ENCODE measurements at regions not wholly inside any gene's neighbourhood (a gene's known extent, or its start where the extent isn't known, plus 50 kb on each side); places are given as distances from the start of the nearest gene placed in this dataset.

DNA sequence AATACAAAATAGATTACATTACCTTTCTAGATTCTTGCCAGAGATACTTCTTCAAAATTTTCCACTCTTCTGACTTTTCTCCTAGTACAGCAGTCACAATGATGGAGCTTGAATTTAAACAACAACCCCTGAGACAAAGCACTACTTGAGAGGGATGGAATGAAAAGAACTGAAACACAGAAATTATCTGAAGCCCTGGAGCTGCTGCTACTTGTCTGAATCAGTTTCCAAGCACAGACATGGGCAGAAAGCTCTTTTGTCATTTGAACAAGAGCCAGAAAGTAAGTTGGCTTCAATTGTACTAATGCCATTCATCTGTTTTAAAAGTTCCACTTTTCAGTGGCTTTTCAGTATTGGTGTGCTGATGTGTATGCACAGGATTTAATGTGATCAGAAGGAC, 718.5 kb upstream of the ARPP21 start:
- no peak for DNase-seq
- no peak overlapping the region for H3K27ac ChIP-seq
- TF ChIP-seq, protein P1, sequence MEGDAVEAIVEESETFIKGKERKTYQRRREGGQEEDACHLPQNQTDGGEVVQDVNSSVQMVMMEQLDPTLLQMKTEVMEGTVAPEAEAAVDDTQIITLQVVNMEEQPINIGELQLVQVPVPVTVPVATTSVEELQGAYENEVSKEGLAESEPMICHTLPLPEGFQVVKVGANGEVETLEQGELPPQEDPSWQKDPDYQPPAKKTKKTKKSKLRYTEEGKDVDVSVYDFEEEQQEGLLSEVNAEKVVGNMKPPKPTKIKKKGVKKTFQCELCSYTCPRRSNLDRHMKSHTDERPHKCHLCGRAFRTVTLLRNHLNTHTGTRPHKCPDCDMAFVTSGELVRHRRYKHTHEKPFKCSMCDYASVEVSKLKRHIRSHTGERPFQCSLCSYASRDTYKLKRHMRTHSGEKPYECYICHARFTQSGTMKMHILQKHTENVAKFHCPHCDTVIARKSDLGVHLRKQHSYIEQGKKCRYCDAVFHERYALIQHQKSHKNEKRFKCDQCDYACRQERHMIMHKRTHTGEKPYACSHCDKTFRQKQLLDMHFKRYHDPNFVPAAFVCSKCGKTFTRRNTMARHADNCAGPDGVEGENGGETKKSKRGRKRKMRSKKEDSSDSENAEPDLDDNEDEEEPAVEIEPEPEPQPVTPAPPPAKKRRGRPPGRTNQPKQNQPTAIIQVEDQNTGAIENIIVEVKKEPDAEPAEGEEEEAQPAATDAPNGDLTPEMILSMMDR (IDR thresholded peaks at IDR 0.05; ENCODE audit: low read depth, low read length) = no peak

DNA sequence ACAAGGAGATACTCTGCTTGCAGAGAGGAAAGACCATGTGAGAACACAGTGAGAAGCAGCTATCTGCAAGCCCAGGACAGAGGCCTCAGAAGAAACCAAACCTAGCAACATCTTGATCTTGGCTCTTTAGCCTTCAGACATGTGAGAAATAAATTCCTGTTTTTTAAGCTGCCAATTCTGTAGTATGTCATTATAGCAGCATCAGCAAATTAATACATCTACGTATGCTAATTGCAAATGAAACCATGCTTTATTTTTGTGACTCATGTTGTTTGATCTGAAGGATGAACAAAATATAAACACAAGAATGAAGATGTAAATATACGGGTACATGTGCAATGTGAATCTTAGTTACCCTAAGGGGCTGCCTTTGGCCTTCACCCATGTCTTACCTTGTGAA, 714.4 kb upstream of the ARPP21 start:
- no peaks in the 10 kb centered on the region for H3K27me3 ChIP-seq (ENCODE audit: insufficient read depth, low read depth, severe bottlenecking)
- H3K4me3 ChIP-seq (ENCODE audit: low read depth, low read length) = no peak overlapping the region
- DNase-seq = no peak
- no peaks in the 10 kb centered on the region for H3K36me3 ChIP-seq
- H3K27ac ChIP-seq = no peak overlapping the region
- H3K9me3 ChIP-seq (ENCODE audit: severe bottlenecking) = no peaks in the 10 kb centered on the region
- TF ChIP-seq, protein P1 (IDR thresholded peaks at IDR 0.05; ENCODE audit: low read depth, low read length) = no peak

More for the DNA sequence above, 718.5 kb upstream of the ARPP21 start:
- H3K27me3 ChIP-seq (ENCODE audit: insufficient read depth, low read depth, severe bottlenecking) = no peaks in the 10 kb centered on the region
- no peaks in the 10 kb centered on the region for H3K36me3 ChIP-seq
- no peak overlapping the region for H3K4me3 ChIP-seq (ENCODE audit: low read depth, low read length)
- H3K9me3 ChIP-seq (ENCODE audit: severe bottlenecking) = no peaks in the 10 kb centered on the region

DNA sequence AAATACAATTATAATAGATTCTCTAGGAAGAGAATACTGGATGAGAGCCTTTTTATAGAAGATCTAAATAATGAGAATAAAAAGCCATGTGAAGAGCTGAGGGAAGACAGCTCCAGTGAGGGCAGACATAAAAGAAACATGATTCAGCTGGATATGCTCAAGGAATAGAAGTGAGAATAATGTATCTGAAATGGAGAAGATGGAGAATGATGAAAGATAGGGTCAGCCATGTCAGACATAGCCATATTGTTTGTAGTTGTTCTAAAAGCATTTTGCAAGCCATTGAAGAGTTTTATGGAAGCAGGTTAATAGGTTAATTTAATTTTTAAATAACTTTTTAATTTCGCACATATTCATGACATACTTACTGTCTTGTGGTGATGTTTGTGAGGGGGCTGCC, 713.5 kb upstream of the ARPP21 start:
- peaks cover 4% of the 10 kb centered on the region for H3K9me3 ChIP-seq (ENCODE audit: severe bottlenecking)
- DNase-seq = no peak
- TF ChIP-seq, protein P1 (IDR thresholded peaks at IDR 0.05; ENCODE audit: low read depth, low read length) = no peak

DNA sequence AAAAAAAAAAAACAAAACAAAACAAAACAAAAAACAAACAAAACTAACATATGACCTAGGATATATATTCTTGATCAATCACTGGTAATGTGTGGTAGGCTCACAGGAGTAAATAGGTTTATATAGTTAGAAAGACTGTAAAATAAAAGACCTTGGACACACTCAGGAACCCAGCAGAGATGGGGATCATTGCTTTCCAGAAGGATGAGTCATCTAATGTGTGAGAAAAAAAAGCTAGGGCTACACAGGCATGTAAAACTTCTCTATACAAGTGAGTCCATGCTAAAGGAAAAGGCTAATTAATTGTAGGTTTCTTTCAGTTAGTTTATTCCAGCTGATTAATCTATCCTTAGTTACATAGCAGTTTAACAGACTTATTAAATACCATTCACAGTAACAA, 710.3 kb upstream of the ARPP21 start:
- Histone ChIP-seq H3K9me3 (ENCODE audit: severe bottlenecking) (peaks cover 4% of the 10 kb centered on the region), H3K27ac (no peak overlapping the region), H3K4me3 (ENCODE audit: low read depth, low read length) (no peak overlapping the region), H3K27me3 (ENCODE audit: insufficient read depth, low read depth, severe bottlenecking) (no peaks in the 10 kb centered on the region), H3K36me3 (no peaks in the 10 kb centered on the region)
- TF ChIP-seq, protein P1 (IDR thresholded peaks at IDR 0.05; ENCODE audit: low read depth, low read length) = no peak
- no peak for DNase-seq

More for the DNA sequence above, 713.5 kb upstream of the ARPP21 start:
- Histone ChIP-seq H3K27me3 (ENCODE audit: insufficient read depth, low read depth, severe bottlenecking) (no peaks in the 10 kb centered on the region), H3K27ac (no peak overlapping the region), H3K36me3 (no peaks in the 10 kb centered on the region), H3K4me3 (ENCODE audit: low read depth, low read length) (no peak overlapping the region)

DNA sequence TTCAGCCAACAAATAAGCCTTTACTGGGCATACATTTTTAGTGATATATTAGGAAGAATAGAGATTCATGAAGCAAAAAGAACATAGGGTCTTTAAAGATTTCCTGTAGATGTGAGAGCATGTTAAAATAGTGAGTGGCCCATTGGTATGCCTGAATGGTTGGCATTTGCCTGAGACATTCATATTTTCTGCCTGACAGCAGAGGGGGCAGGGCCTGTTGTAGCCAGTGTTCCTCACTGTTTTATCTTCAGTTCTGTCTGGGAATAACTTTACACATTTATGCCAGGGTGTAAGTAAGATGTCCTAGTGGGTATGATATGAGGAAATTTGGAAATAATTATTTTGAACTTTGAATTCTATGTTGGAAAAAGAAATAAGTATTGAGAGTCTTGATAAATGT, 704.7 kb upstream of the ARPP21 start:
- Histone ChIP-seq H3K27ac (no peak overlapping the region), H3K36me3 (no peaks in the 10 kb centered on the region), H3K4me3 (ENCODE audit: low read depth, low read length) (no peak overlapping the region), H3K9me3 (ENCODE audit: severe bottlenecking) (peaks cover 4% of the 10 kb centered on the region), H3K27me3 (ENCODE audit: insufficient read depth, low read depth, severe bottlenecking) (no peaks in the 10 kb centered on the region)
- no peak for DNase-seq
- TF ChIP-seq, protein P1 (IDR thresholded peaks at IDR 0.05; ENCODE audit: low read depth, low read length) = no peak

DNA sequence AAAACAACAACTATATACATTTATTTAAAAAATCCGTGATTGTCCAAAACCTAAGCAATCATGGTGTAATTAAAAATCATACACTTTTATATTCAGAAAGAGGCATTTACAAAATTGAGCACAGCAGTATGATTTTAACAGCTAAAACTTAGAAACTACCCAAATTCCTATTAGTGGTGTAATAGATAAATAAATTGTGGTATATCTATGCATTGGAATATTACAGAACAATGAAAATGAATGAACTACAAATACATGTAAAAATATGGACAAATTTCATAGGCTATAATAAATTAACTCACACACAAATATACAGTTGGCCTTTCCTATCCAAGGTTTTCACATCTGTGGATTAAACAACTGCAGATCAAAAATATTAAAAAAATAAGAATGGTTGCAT, 700.5 kb upstream of the ARPP21 start:
- Histone ChIP-seq H3K36me3 (no peaks in the 10 kb centered on the region), H3K4me3 (ENCODE audit: low read depth, low read length) (no peak overlapping the region), H3K27ac (no peak overlapping the region), H3K27me3 (ENCODE audit: insufficient read depth, low read depth, severe bottlenecking) (no peaks in the 10 kb centered on the region), H3K9me3 (ENCODE audit: severe bottlenecking) (no peaks in the 10 kb centered on the region)
- TF ChIP-seq, protein P1 (IDR thresholded peaks at IDR 0.05; ENCODE audit: low read depth, low read length) = no peak
- DNase-seq = no peak

Measured in WERI-Rb-1 (cell line).